CD8-positive, alpha-beta memory T cell (primary cell): ENCODE measurements at regions not wholly inside any gene's neighbourhood (a gene's known extent, or its start where the extent isn't known, plus 50 kb on each side); places are given as distances from the start of the nearest gene placed in this dataset.

Experiments used
- CTCF ChIA-PET: fragments of 350-600 bp; sonication (Branson Sonifier 250); formaldehyde crosslinking; loops from one replicate; lab custom pipeline; 2021; ENCODE audit warnings: antibody characterized with exemption; lab: Charles Lee
- POLR2A ChIA-PET: fragments of 350-600 bp; sonication (Branson Sonifier 250); formaldehyde crosslinking; loops from one replicate; lab custom pipeline; 2021; ENCODE audit warnings: antibody characterized with exemption; lab: Charles Lee
- DNase-seq, 5 donors: peaks; one replicate each; pipeline versions ENCODE4 v3.0.0 to v3.0.0-alpha.2; 2020 to 2022; ENCODE audit warnings: mixed read lengths in 1 of 5
- H3K27ac ChIP-seq: one replicate; pipeline ENCODE4 v1.7.0; 2013; ENCODE audit warnings: low read depth, mild to moderate bottlenecking, low read length, moderate library complexity
- H3K27me3 ChIP-seq: 2 replicates; pipeline ENCODE4 v1.7.0; 2013; ENCODE audit warnings: low read length, mild to moderate bottlenecking; ENCODE audit not compliant: insufficient read depth, poor library complexity, severe bottlenecking
- H3K36me3 ChIP-seq: 2 replicates; pipeline ENCODE4 v1.7.0; 2013; ENCODE audit warnings: mild to moderate bottlenecking, low read length, moderate library complexity; ENCODE audit not compliant: insufficient read depth
- H3K4me1 ChIP-seq: 2 replicates; pipeline ENCODE4 v1.7.0; 2013; ENCODE audit warnings: mild to moderate bottlenecking, low read length, moderate library complexity; ENCODE audit not compliant: insufficient read depth
- H3K4me3 ChIP-seq: 2 replicates; pipeline ENCODE4 v1.7.0; 2013; ENCODE audit warnings: mild to moderate bottlenecking, low read length
- H3K9me3 ChIP-seq: 2 replicates; pipeline ENCODE4 v1.7.0; 2013; ENCODE audit warnings: mild to moderate bottlenecking, low read length
- H3K27ac Mint-ChIP-seq, 8 donors: one replicate each; pipeline ENCODE4 v1.8.0; 2020 to 2021; ENCODE audit warnings: mixed read lengths in 8 of 8, mild to moderate bottlenecking in 6 of 8, inconsistent platforms in 3 of 8, moderate library complexity in 3 of 8
- H3K27me3 Mint-ChIP-seq, 2 donors: one replicate each; pipeline ENCODE4 v1.8.0; 2020 to 2021; ENCODE audit warnings: mixed read lengths in 2 of 2, mild to moderate bottlenecking in 1 of 2, moderate library complexity in 1 of 2
- H3K36me3 Mint-ChIP-seq, 3 donors: one replicate each; pipeline ENCODE4 v1.8.0; 2020 to 2021; ENCODE audit warnings: mixed read lengths in 3 of 3, inconsistent platforms in 1 of 3, mild to moderate bottlenecking in 1 of 3
- H3K4me1 Mint-ChIP-seq, 3 donors: one replicate each; pipeline ENCODE4 v1.8.0; 2020 to 2021; ENCODE audit warnings: mixed read lengths in 3 of 3, inconsistent platforms in 1 of 3, mild to moderate bottlenecking in 1 of 3
- H3K4me3 Mint-ChIP-seq, 7 donors: one replicate each; pipeline ENCODE4 v1.8.0; 2020 to 2021; ENCODE audit warnings: mixed read lengths in 7 of 7, mild to moderate bottlenecking in 6 of 7, moderate library complexity in 4 of 7, inconsistent platforms in 2 of 7
- H3K9me3 Mint-ChIP-seq, 5 donors: one replicate each; pipeline ENCODE4 v1.8.0; 2020 to 2022; ENCODE audit warnings: mixed read lengths in 5 of 5, mild to moderate bottlenecking in 3 of 5, moderate library complexity in 2 of 5, inconsistent platforms in 1 of 5

- CTCF ChIA-PET = interaction anchor here (1.0 kb wide), 1 partner anchor 14 kb away, joined by 3 read pairs; no protein-coding TSS in a partner anchor
- Mint-ChIP-seq H3K27ac (no peak overlapping the region), H3K9me3 (peaks cover 0 to under 1% (median 0%) of the 10 kb centered on the region in 5 donors), H3K4me1 (no peaks in the 10 kb centered on the region), H3K27me3 (peaks cover 0 to 6% of the 10 kb centered on the region in 2 donors), H3K4me3 (no peak overlapping the region), H3K36me3 (no peaks in the 10 kb centered on the region)
- no peaks in the 10 kb centered on the region for H3K27me3 ChIP-seq
- no peak for DNase-seq
- H3K4me1 ChIP-seq = no peaks in the 10 kb centered on the region
- H3K4me3 ChIP-seq = no peak overlapping the region
- H3K27ac ChIP-seq = no peak overlapping the region
- POLR2A ChIA-PET = no interaction called here
- no peaks in the 10 kb centered on the region for H3K36me3 ChIP-seq
- no peaks in the 10 kb centered on the region for H3K9me3 ChIP-seq
Measured at GRCh38 chr10:128873411-128874054, 593.5 kb upstream of the MGMT start.

GRCh38 chr10:128874331-128874730 is 592.7 kb upstream of the MGMT start:
- Histone ChIP-seq H3K36me3 (no peaks in the 10 kb centered on the region), H3K9me3 (no peaks in the 10 kb centered on the region), H3K4me1 (no peaks in the 10 kb centered on the region), H3K27ac (no peak overlapping the region), H3K27me3 (no peaks in the 10 kb centered on the region), H3K4me3 (no peak overlapping the region)
- no peaks in the 10 kb centered on the region for H3K36me3 Mint-ChIP-seq
- peaks cover 0 to 2% (median 0%) of the 10 kb centered on the region in 5 donors for H3K9me3 Mint-ChIP-seq
- ChIA-PET POLR2A (no interaction called here), CTCF (no interaction called here)
- H3K4me1 Mint-ChIP-seq = no peaks in the 10 kb centered on the region
- no peak for DNase-seq
- peaks cover 0 to 6% of the 10 kb centered on the region in 2 donors for H3K27me3 Mint-ChIP-seq
- no peak overlapping the region for H3K4me3 Mint-ChIP-seq
- no peak overlapping the region for H3K27ac Mint-ChIP-seq

- Histone ChIP-seq H3K4me3 (no peak overlapping the region), H3K4me1 (no peaks in the 10 kb centered on the region), H3K27me3 (no peaks in the 10 kb centered on the region), H3K27ac (no peak overlapping the region), H3K9me3 (no peaks in the 10 kb centered on the region), H3K36me3 (no peaks in the 10 kb centered on the region)
- Mint-ChIP-seq H3K4me1 (no peaks in the 10 kb centered on the region), H3K4me3 (no peak overlapping the region), H3K27ac (no peak overlapping the region), H3K36me3 (no peaks in the 10 kb centered on the region), H3K27me3 (peaks cover 0 to 10% of the 10 kb centered on the region in 2 donors), H3K9me3 (peaks cover 0 to 2% (median 0%) of the 10 kb centered on the region in 5 donors)
- POLR2A ChIA-PET = no interaction called here
- no peak for DNase-seq
- CTCF ChIA-PET = no interaction called here
Measured at GRCh38 chr10:128875030-128875744, 591.9 kb upstream of the MGMT start.

- no peak overlapping the region for H3K4me3 Mint-ChIP-seq
- ChIA-PET CTCF (no interaction called here), POLR2A (no interaction called here)
- peaks cover 0 to 10% of the 10 kb centered on the region in 2 donors for H3K27me3 Mint-ChIP-seq
- H3K4me3 ChIP-seq = no peak overlapping the region
- no peaks in the 10 kb centered on the region for H3K4me1 ChIP-seq
- peak overlapping the region in 1 of 8 donors; percentile 52 for H3K27ac Mint-ChIP-seq
- no peaks in the 10 kb centered on the region for H3K36me3 Mint-ChIP-seq
- H3K9me3 ChIP-seq = no peaks in the 10 kb centered on the region
- no peaks in the 10 kb centered on the region for H3K36me3 ChIP-seq
- peaks cover 0 to 2% (median 0%) of the 10 kb centered on the region in 5 donors for H3K9me3 Mint-ChIP-seq
- no peaks in the 10 kb centered on the region for H3K27me3 ChIP-seq
- H3K4me1 Mint-ChIP-seq = no peaks in the 10 kb centered on the region
- no peak overlapping the region for H3K27ac ChIP-seq
- no peak for DNase-seq
Measured at GRCh38 chr10:128875956-128876736, 590.9 kb upstream of the MGMT start.

GRCh38 chr10:128877141-128877540 is 589.9 kb upstream of the MGMT start:
- H3K4me3 ChIP-seq = no peak overlapping the region
- H3K9me3 ChIP-seq = no peaks in the 10 kb centered on the region
- Mint-ChIP-seq H3K36me3 (no peaks in the 10 kb centered on the region), H3K4me1 (no peaks in the 10 kb centered on the region), H3K9me3 (peaks cover 0 to 2% (median 0%) of the 10 kb centered on the region in 5 donors), H3K27me3 (peaks cover 0 to 10% of the 10 kb centered on the region in 2 donors), H3K4me3 (no peak overlapping the region), H3K27ac (no peak overlapping the region)
- no peak for DNase-seq
- ChIA-PET POLR2A (no interaction called here), CTCF (no interaction called here)
- H3K4me1 ChIP-seq = no peaks in the 10 kb centered on the region
- no peak overlapping the region for H3K27ac ChIP-seq
- no peaks in the 10 kb centered on the region for H3K27me3 ChIP-seq
- no peaks in the 10 kb centered on the region for H3K36me3 ChIP-seq

- no peak for DNase-seq
- H3K4me1 Mint-ChIP-seq = no peaks in the 10 kb centered on the region
- no peak overlapping the region for H3K27ac ChIP-seq
- ChIA-PET POLR2A (no interaction called here), CTCF (no interaction called here)
- peaks cover 0 to 2% (median 0%) of the 10 kb centered on the region in 5 donors for H3K9me3 Mint-ChIP-seq
- H3K27me3 ChIP-seq = no peaks in the 10 kb centered on the region
- H3K36me3 ChIP-seq = no peaks in the 10 kb centered on the region
- no peaks in the 10 kb centered on the region for H3K9me3 ChIP-seq
- H3K4me3 Mint-ChIP-seq = no peak overlapping the region
- H3K27ac Mint-ChIP-seq = no peak overlapping the region
- H3K36me3 Mint-ChIP-seq = no peaks in the 10 kb centered on the region
- H3K4me1 ChIP-seq = no peaks in the 10 kb centered on the region
- H3K4me3 ChIP-seq = no peak overlapping the region
- peaks cover 0 to 10% of the 10 kb centered on the region in 2 donors for H3K27me3 Mint-ChIP-seq
Measured at GRCh38 chr10:128877936-128878335, 589.1 kb upstream of the MGMT start.

- H3K27me3 ChIP-seq = no peaks in the 10 kb centered on the region
- no peak for DNase-seq
- Mint-ChIP-seq H3K27me3 (peaks cover 0 to 10% of the 10 kb centered on the region in 2 donors), H3K36me3 (no peaks in the 10 kb centered on the region), H3K27ac (no peak overlapping the region), H3K4me3 (no peak overlapping the region), H3K9me3 (peaks cover 0 to 2% (median 0%) of the 10 kb centered on the region in 5 donors), H3K4me1 (no peaks in the 10 kb centered on the region)
- ChIA-PET CTCF (no interaction called here), POLR2A (no interaction called here)
- H3K4me1 ChIP-seq = no peaks in the 10 kb centered on the region
- no peaks in the 10 kb centered on the region for H3K9me3 ChIP-seq
- no peak overlapping the region for H3K27ac ChIP-seq
- no peak overlapping the region for H3K4me3 ChIP-seq
- H3K36me3 ChIP-seq = no peaks in the 10 kb centered on the region
Measured at GRCh38 chr10:128879030-128879429, 588.0 kb upstream of the MGMT start.
